Kidney capillary endothelial cell (primary cell): ENCODE measurements at regions not wholly inside any gene's neighbourhood (a gene's known extent, or its start where the extent isn't known, plus 50 kb on each side); places are given as distances from the start of the nearest gene placed in this dataset.
"Not testable (repeated sequence)": the region's sequence is repeated elsewhere in the genome, so short reads cannot be mapped to it uniquely, and the experiment has no call there.

Experiments
- DNase-seq: peaks from one replicate; pipeline ENCODE4 v3.0.0-alpha.2; 2018; ENCODE audit warnings: low spot score

- DNase-seq = no peak
Observed at GRCh38 chr18:54433368-54433767, 75.7 kb downstream of the C18orf54 start.

- no peak for DNase-seq
Observed at GRCh38 chr18:54433857-54434256, 76.2 kb downstream of the C18orf54 start.

- DNase-seq = no peak
Observed at GRCh38 chr18:54434453-54434852, 76.7 kb downstream of the C18orf54 start.

- no peak for DNase-seq
Observed at GRCh38 chr18:54436501-54436900, 78.8 kb downstream of the C18orf54 start.

- DNase-seq = no peak
Observed at GRCh38 chr18:54440292-54440691, 82.6 kb downstream of the C18orf54 start.

- peak; percentile 48 for DNase-seq
Observed at GRCh38 chr18:54444319-54444914, 86.7 kb downstream of the C18orf54 start.

GRCh38 chr18:54453996-54454395, 96.3 kb downstream of the C18orf54 start:
- no peak for DNase-seq

GRCh38 chr18:54465502-54465901, 107.8 kb downstream of the C18orf54 start:
- no peak for DNase-seq

GRCh38 chr18:54466248-54467005, 108.7 kb downstream of the C18orf54 start:
- no peak for DNase-seq

- no peak for DNase-seq
Observed at GRCh38 chr18:54479365-54479764, 111.7 kb upstream of the DYNAP start.

GRCh38 chr18:54480616-54481015, 110.4 kb upstream of the DYNAP start:
- no peak for DNase-seq

GRCh38 chr18:54502451-54502850, 88.6 kb upstream of the DYNAP start:
- not testable (repeated sequence) for DNase-seq

- DNase-seq = no peak
Observed at GRCh38 chr18:54503131-54503894, 87.7 kb upstream of the DYNAP start.

GRCh38 chr18:54506516-54507261, 84.4 kb upstream of the DYNAP start:
- DNase-seq = no peak

GRCh38 chr18:54509793-54510192, 81.3 kb upstream of the DYNAP start:
- no peak for DNase-seq

GRCh38 chr18:54515149-54515548, 75.9 kb upstream of the DYNAP start:
- DNase-seq = no peak

- DNase-seq = no peak
Observed at GRCh38 chr18:54517521-54517920, 73.5 kb upstream of the DYNAP start.

GRCh38 chr18:54521846-54522245, 69.2 kb upstream of the DYNAP start:
- no peak for DNase-seq

- DNase-seq = no peak
Observed at GRCh38 chr18:54528942-54529376, 62.1 kb upstream of the DYNAP start.

- DNase-seq = no peak
Observed at GRCh38 chr18:54529444-54529843, 61.6 kb upstream of the DYNAP start.

- no peak for DNase-seq
Observed at GRCh38 chr18:54530285-54530684, 60.8 kb upstream of the DYNAP start.

GRCh38 chr18:54531402-54532065, 59.5 kb upstream of the DYNAP start:
- no peak for DNase-seq
